PC-3 (cell line): ENCODE measurements at regions not wholly inside any gene's neighbourhood (a gene's known extent, or its start where the extent isn't known, plus 50 kb on each side); places are given as distances from the start of the nearest gene placed in this dataset.

ENCODE experiments used
- ATAC-seq: fragments of 200-7000 bp; cut with Tn5 transposase; 2 replicates; pipeline ENCODE4 v1.9.1; 2020; ENCODE audit warnings: mild to moderate bottlenecking, moderate library complexity
- BruUV-seq: library from RNA; stranded (reverse); fragments of 400-500 nt; replicated peaks from 2 replicates; lab custom pipeline; 2021; lab: Mats Ljungman, UMichigan
- CTCF ChIA-PET: fragments of 300-600 bp; sonication (Branson Sonifier 250); formaldehyde crosslinking; loops from one replicate; lab custom pipeline; 2022; ENCODE audit warnings: antibody characterized with exemption; lab: Charles Lee
- POLR2A ChIA-PET: fragments of 300-600 bp; sonication (Branson Sonifier 250); formaldehyde crosslinking; loops from one replicate; lab custom pipeline; 2022; ENCODE audit warnings: antibody characterized with exemption; ENCODE audit not compliant: unreplicated experiment; lab: Charles Lee
- DNase-seq: peaks from one replicate; pipeline ENCODE4 v3.0.0-alpha.2; 2015
- H2AFZ ChIP-seq: fragments of 300-600 bp; sonication (generic); 2 replicates; pipeline ENCODE4 v1.6.0; 2016; ENCODE audit warnings: antibody characterized with exemption, low read length
- H3F3A ChIP-seq: fragments of 300-600 bp; sonication (generic); one replicate; pipeline ENCODE4 v1.6.0; 2017; ENCODE audit warnings: antibody characterized with exemption, low read length, control low read depth, mild to moderate bottlenecking; ENCODE audit not compliant: unreplicated experiment
- H3K27ac ChIP-seq: fragments of 300-600 bp; sonication (generic); 2 replicates; pipeline ENCODE4 v1.5.1; 2016; ENCODE audit warnings: mild to moderate bottlenecking, low read length
- H3K27me3 ChIP-seq: fragments of 300-600 bp; sonication (generic); 2 replicates; pipeline ENCODE4 v1.6.1; 2016; ENCODE audit warnings: low read length, mixed read lengths
- H3K36me3 ChIP-seq: fragments of 300-600 bp; sonication (generic); 2 replicates; pipeline ENCODE4 v1.6.1; 2016; ENCODE audit warnings: low read depth, mixed run types, low read length, mixed read lengths
- H3K4me1 ChIP-seq: fragments of 300-600 bp; sonication (generic); 2 replicates; pipeline ENCODE4 v1.5.1; 2016; ENCODE audit warnings: low read length; ENCODE audit not compliant: insufficient read depth
- H3K4me2 ChIP-seq: fragments of 300-600 bp; sonication (generic); 2 replicates; pipeline ENCODE4 v1.6.0; 2016; ENCODE audit warnings: low read length
- H3K4me3 ChIP-seq: fragments of 300-600 bp; sonication (generic); 2 replicates; pipeline ENCODE4 v1.5.1; 2016; ENCODE audit warnings: mild to moderate bottlenecking, low read length, mixed read lengths
- H3K79me2 ChIP-seq: fragments of 300-600 bp; sonication (generic); 2 replicates; pipeline ENCODE4 v1.6.1; 2017; ENCODE audit warnings: low read length, mixed read lengths
- H3K9ac ChIP-seq: fragments of 300-600 bp; sonication (generic); 2 replicates; pipeline ENCODE4 v1.6.0; 2016; ENCODE audit warnings: mild to moderate bottlenecking, low read length
- H3K9me2 ChIP-seq: fragments of 300-600 bp; sonication (generic); replicated peaks from 2 replicates; pipeline ENCODE4 v1.6.1; 2016; ENCODE audit warnings: mixed run types, low read length, mixed read lengths
- H3K9me3 ChIP-seq: fragments of 300-600 bp; sonication (generic); 2 replicates; pipeline ENCODE4 v1.6.1; 2016; ENCODE audit warnings: low read length, mixed read lengths
- H4K20me1 ChIP-seq: fragments of 300-600 bp; sonication (generic); 2 replicates; pipeline ENCODE4 v1.6.1; 2016; ENCODE audit warnings: low read length, mixed read lengths
- EZH2 ChIP-seq: fragments of 300-600 bp; sonication (generic); IDR thresholded peaks from one replicate; pipeline ENCODE4 v1.6.1; 2017; ENCODE audit warnings: antibody characterized with exemption, mild to moderate bottlenecking, low read length; ENCODE audit not compliant: unreplicated experiment
- EZH2phosphoT487 ChIP-seq: fragments of 300-600 bp; sonication (generic); IDR thresholded peaks from 2 replicates; pipeline ENCODE4 v1.6.1; 2018; ENCODE audit warnings: mild to moderate bottlenecking, antibody characterized with exemption, low read length, borderline replicate concordance
- intact Hi-C: fragments of 100-400 bp; cut with micrococcal nuclease; formaldehyde crosslinking; loops from 2 replicates; pipeline ENCODE4 v1.9.0; 2023
- TF ChIP-seq, protein P1 (sequence below): fragments of 300-600 bp; sonication (generic); conservative IDR thresholded peaks from 2 replicates; pipeline ENCODE4 v1.5.1; 2017; ENCODE audit warnings: antibody characterized with exemption, low read depth, mild to moderate bottlenecking, low read length

DNA sequence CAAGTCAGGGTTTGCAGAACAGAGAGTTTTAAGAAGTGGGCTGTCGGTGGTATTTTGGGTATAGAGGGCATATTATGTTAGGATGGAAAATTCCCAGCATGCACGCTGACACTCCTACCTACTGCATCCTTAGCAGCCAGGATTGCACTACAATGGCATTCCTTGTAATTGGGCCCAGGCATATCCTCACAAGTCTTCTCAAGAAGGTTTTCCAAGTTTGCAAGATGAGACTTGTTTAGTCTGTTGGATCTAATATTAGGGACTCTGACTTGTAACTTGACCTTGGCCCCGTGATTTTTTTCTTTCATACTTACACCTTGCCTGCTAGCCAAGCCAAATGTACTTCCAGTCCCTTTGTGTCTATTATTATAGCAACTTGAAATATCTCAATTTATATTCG is 335.7 kb upstream of the HTR2A start:
- no peaks in the 10 kb centered on the region for H3K36me3 ChIP-seq
- no peak overlapping the region for H3K27ac ChIP-seq
- H3F3A ChIP-seq, result no peaks in the 10 kb centered on the region
- H3K4me1 ChIP-seq, result no peaks in the 10 kb centered on the region
- H3K79me2 ChIP-seq, result no peaks in the 10 kb centered on the region
- H3K4me2 ChIP-seq, result no peak overlapping the region
- POLR2A ChIA-PET, result no interaction called here
- no peak for TF ChIP-seq EZH2phosphoT487
- TF ChIP-seq EZH2, result no peak
- TF ChIP-seq, protein P1, sequence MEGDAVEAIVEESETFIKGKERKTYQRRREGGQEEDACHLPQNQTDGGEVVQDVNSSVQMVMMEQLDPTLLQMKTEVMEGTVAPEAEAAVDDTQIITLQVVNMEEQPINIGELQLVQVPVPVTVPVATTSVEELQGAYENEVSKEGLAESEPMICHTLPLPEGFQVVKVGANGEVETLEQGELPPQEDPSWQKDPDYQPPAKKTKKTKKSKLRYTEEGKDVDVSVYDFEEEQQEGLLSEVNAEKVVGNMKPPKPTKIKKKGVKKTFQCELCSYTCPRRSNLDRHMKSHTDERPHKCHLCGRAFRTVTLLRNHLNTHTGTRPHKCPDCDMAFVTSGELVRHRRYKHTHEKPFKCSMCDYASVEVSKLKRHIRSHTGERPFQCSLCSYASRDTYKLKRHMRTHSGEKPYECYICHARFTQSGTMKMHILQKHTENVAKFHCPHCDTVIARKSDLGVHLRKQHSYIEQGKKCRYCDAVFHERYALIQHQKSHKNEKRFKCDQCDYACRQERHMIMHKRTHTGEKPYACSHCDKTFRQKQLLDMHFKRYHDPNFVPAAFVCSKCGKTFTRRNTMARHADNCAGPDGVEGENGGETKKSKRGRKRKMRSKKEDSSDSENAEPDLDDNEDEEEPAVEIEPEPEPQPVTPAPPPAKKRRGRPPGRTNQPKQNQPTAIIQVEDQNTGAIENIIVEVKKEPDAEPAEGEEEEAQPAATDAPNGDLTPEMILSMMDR, result no peak
- H3K27me3 ChIP-seq, result no peaks in the 10 kb centered on the region
- no peaks in the 10 kb centered on the region for H3K9me2 ChIP-seq
- no peak for ATAC-seq
- H3K4me3 ChIP-seq, result no peak overlapping the region
- intact Hi-C loops, result no loop called here
- no TSS peak for BruUV-seq
- H3K9ac ChIP-seq, result no peak overlapping the region
- H3K9me3 ChIP-seq, result peaks cover 5% of the 10 kb centered on the region; the same call in 1 of the 2 replicates
- no peak for DNase-seq
- H2AFZ ChIP-seq, result no peak overlapping the region
- H4K20me1 ChIP-seq, result no peaks in the 10 kb centered on the region
- CTCF ChIA-PET, result no interaction called here

DNA sequence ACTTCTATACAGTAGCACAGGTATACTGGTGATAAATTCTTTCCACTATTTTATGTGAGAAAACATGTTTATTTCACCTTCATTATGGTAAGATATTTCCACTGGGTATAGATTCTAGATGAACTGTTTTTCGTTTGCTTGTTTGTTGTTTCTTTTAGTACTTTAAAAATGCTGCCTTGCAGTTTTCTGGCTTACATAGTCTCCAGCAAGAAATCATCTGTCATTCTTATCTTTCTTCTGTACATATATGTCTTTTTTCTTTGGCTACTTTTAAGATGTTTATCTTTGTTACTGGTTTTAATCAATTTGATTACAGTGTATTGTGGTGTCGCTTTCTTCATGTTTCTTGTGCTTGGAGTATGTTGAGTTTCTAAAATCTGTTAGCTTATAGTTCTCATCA is 333.3 kb upstream of the HTR2A start:
- ATAC-seq, result no peak
- H3K4me1 ChIP-seq, result peaks cover 7% of the 10 kb centered on the region; the same call in 1 of the 2 replicates
- no peak overlapping the region for H2AFZ ChIP-seq
- intact Hi-C loops, result no loop called here
- H4K20me1 ChIP-seq, result no peaks in the 10 kb centered on the region
- DNase-seq, result no peak
- no peaks in the 10 kb centered on the region for H3K79me2 ChIP-seq
- no TSS peak for BruUV-seq
- TF ChIP-seq, protein P1, result no peak
- TF ChIP-seq EZH2phosphoT487 (no peak), EZH2 (no peak)
- H3K9ac ChIP-seq, result no peak overlapping the region
- no peaks in the 10 kb centered on the region for H3K9me2 ChIP-seq
- H3K27me3 ChIP-seq, result no peaks in the 10 kb centered on the region
- no peaks in the 10 kb centered on the region for H3F3A ChIP-seq
- peaks cover 5% of the 10 kb centered on the region; the same call in 1 of the 2 replicates for H3K9me3 ChIP-seq
- H3K4me2 ChIP-seq, result no peak overlapping the region
- ChIA-PET CTCF (no interaction called here), POLR2A (no interaction called here)
- H3K27ac ChIP-seq, result no peak overlapping the region
- H3K36me3 ChIP-seq, result no peaks in the 10 kb centered on the region
- no peak overlapping the region for H3K4me3 ChIP-seq

DNA sequence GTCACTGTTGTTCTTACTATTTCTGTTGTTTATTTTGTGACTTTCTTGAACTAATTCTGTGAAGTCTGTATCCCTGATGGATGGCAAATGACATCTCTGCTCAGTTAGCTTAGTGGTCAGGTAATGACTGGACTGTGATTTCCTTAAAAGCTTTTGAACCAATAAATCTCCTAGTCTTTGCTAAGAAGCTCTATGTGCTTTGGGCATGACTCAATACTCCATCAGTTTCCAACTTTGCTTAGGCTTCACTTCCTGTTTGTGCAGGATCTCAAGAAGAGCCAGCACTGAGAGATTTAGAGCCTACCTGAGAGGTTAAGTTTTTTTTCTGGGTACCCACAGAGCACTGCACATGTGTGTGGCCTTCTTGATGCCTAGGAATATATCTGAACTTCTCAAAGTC is 329.7 kb upstream of the HTR2A start:
- intact Hi-C loops, result no loop called here
- H3K4me3 ChIP-seq, result no peak overlapping the region
- ATAC-seq (no peak; the same call in 1 of the 2 replicates), DNase-seq (peak; percentile 55)
- peaks cover 7% of the 10 kb centered on the region; the same call in 1 of the 2 replicates for H3K4me1 ChIP-seq
- peaks cover 5% of the 10 kb centered on the region; the same call in 1 of the 2 replicates for H3K9me3 ChIP-seq
- TF ChIP-seq EZH2phosphoT487, result no peak
- no peak for TF ChIP-seq EZH2
- TF ChIP-seq, protein P1, result no peak
- H3F3A ChIP-seq, result no peaks in the 10 kb centered on the region
- H2AFZ ChIP-seq, result no peak overlapping the region
- H4K20me1 ChIP-seq, result no peaks in the 10 kb centered on the region
- H3K4me2 ChIP-seq, result no peak overlapping the region; the same call in 1 of the 2 replicates
- no peaks in the 10 kb centered on the region for H3K79me2 ChIP-seq
- no peaks in the 10 kb centered on the region for H3K9me2 ChIP-seq
- BruUV-seq, result no TSS peak
- no peak overlapping the region for H3K9ac ChIP-seq
- H3K36me3 ChIP-seq, result no peaks in the 10 kb centered on the region
- H3K27ac ChIP-seq, result 0 out of 2 replicates have a peak overlapping the region, but pooled peaks have one; percentile 25
- POLR2A ChIA-PET, result no interaction called here
- CTCF ChIA-PET, result no interaction called here
- H3K27me3 ChIP-seq, result no peaks in the 10 kb centered on the region
